Vagina (tissue), 2 donors: ENCODE measurements at regions not wholly inside any gene's neighbourhood (a gene's known extent, or its start where the extent isn't known, plus 50 kb on each side); places are given as distances from the start of the nearest gene placed in this dataset.

Experiments used
- DNase-seq, 2 donors: peaks; one replicate each; pipeline ENCODE4 v3.0.0-alpha.2; 2017; ENCODE audit errors: extremely low spot score in 2 of 2
- H3K27ac ChIP-seq: fragments of 200-600 bp; sonication (generic); one replicate; pipeline ENCODE4 v1.5.1; 2019
- H3K27me3 ChIP-seq: fragments of 200-600 bp; sonication (generic); one replicate; pipeline ENCODE4 v1.5.1; 2019
- H3K36me3 ChIP-seq, 2 donors: fragments of 200-600 bp; sonication (generic); one replicate each; pipeline ENCODE4 v1.5.1; 2017 to 2019
- H3K4me1 ChIP-seq: fragments of 200-600 bp; sonication (generic); one replicate; pipeline ENCODE4 v1.5.1; 2019
- H3K4me3 ChIP-seq, 2 donors: fragments of 200-600 bp; sonication (generic); 1 replicate in 1 of 2; 2 replicates in 1 of 2; pipeline ENCODE4 v1.5.1; 2016 to 2019
- H3K9me3 ChIP-seq: fragments of 200-600 bp; sonication (generic); one replicate; pipeline ENCODE4 v1.5.1; 2019
- POLR2A ChIP-seq, 2 donors: fragments of 450-650 bp; IDR thresholded peaks; one replicate each; pipeline ENCODE4 v1.6.1; 2017; ENCODE audit warnings: antibody characterized with exemption in 2 of 2, mild to moderate bottlenecking in 2 of 2, moderate library complexity in 2 of 2
- POLR2AphosphoS5 ChIP-seq, 2 donors: sonication (generic); formaldehyde crosslinking; IDR thresholded peaks; one replicate each; pipeline ENCODE4 v1.9.0; 2017; ENCODE audit warnings: antibody characterized with exemption in 2 of 2, mild to moderate bottlenecking in 2 of 2, low read depth in 1 of 2; ENCODE audit not compliant: insufficient read depth in 1 of 2
- intact Hi-C: fragments of 100-400 bp; cut with DNase I; formaldehyde crosslinking; loops from one replicate; pipeline ENCODE4 v1.15.1; 2023
- TF ChIP-seq, protein P1 (sequence below), 3 experiments: fragments of 450-650 bp in 2 of 3; fragments of 200-600 bp in 1 of 3; sonication (generic) in 1 of 3; IDR thresholded peaks; one replicate each; pipeline ENCODE4 v1.5.1; 2017 to 2019; ENCODE audit warnings: antibody characterized with exemption in 3 of 3, mild to moderate bottlenecking in 2 of 3, moderate library complexity in 2 of 3

GRCh38 chr20:51176446-51176845 lies 153.5 kb upstream of the KCNG1 start:
- no peaks in the 10 kb centered on the region for H3K9me3 ChIP-seq
- no peak overlapping the region for H3K27ac ChIP-seq
- no peaks in the 10 kb centered on the region for H3K4me1 ChIP-seq
- TF ChIP-seq POLR2AphosphoS5 (IDR thresholded peaks at IDR 0.05; ENCODE audit: insufficient read depth in 1 of 2, low read depth in 1 of 2) (no peak), POLR2A (IDR thresholded peaks at IDR 0.05) (no peak)
- TF ChIP-seq, protein P1, sequence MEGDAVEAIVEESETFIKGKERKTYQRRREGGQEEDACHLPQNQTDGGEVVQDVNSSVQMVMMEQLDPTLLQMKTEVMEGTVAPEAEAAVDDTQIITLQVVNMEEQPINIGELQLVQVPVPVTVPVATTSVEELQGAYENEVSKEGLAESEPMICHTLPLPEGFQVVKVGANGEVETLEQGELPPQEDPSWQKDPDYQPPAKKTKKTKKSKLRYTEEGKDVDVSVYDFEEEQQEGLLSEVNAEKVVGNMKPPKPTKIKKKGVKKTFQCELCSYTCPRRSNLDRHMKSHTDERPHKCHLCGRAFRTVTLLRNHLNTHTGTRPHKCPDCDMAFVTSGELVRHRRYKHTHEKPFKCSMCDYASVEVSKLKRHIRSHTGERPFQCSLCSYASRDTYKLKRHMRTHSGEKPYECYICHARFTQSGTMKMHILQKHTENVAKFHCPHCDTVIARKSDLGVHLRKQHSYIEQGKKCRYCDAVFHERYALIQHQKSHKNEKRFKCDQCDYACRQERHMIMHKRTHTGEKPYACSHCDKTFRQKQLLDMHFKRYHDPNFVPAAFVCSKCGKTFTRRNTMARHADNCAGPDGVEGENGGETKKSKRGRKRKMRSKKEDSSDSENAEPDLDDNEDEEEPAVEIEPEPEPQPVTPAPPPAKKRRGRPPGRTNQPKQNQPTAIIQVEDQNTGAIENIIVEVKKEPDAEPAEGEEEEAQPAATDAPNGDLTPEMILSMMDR (IDR thresholded peaks at IDR 0.05) = no peak
- DNase-seq = no peak
- intact Hi-C loops = no loop called here
- H3K36me3 ChIP-seq = no peaks in the 10 kb centered on the region
- no peaks in the 10 kb centered on the region for H3K27me3 ChIP-seq
- no peak overlapping the region for H3K4me3 ChIP-seq

DNA sequence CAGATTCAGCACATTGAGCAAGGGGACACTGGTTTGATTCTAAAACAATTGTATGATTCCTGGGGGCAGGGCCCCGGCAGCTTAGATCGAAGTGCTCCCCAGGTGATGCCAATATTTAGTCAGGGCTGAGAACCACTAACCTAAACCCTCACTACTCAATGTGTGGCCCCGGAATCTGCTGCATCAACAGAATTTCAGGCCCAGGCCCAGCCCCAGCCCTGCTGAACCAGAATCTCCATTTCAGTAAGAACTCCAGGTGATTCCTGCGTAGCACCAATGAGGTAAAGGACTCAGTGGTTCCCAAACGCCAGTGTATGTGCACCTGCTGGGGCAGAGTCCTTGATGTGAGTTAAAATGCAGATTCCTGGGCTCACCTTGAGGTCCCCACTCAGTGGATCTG lies 152.8 kb upstream of the KCNG1 start:
- intact Hi-C loops = no loop called here
- Histone ChIP-seq H3K4me1 (no peaks in the 10 kb centered on the region), H3K4me3 (no peak overlapping the region), H3K36me3 (no peaks in the 10 kb centered on the region), H3K27me3 (no peaks in the 10 kb centered on the region), H3K27ac (no peak overlapping the region), H3K9me3 (no peaks in the 10 kb centered on the region)
- TF ChIP-seq, protein P1 (IDR thresholded peaks at IDR 0.05) = no peak
- TF ChIP-seq POLR2AphosphoS5 (IDR thresholded peaks at IDR 0.05; ENCODE audit: insufficient read depth in 1 of 2, low read depth in 1 of 2) (no peak), POLR2A (IDR thresholded peaks at IDR 0.05) (no peak)
- no peak for DNase-seq

GRCh38 chr20:51175156-51175555 lies 152.2 kb upstream of the KCNG1 start:
- no peaks in the 10 kb centered on the region for H3K36me3 ChIP-seq
- no peak overlapping the region for H3K27ac ChIP-seq
- no peak for TF ChIP-seq POLR2AphosphoS5 (IDR thresholded peaks at IDR 0.05; ENCODE audit: insufficient read depth in 1 of 2, low read depth in 1 of 2)
- no peak for DNase-seq
- no peaks in the 10 kb centered on the region for H3K9me3 ChIP-seq
- H3K4me3 ChIP-seq = no peak overlapping the region
- intact Hi-C loops = no loop called here
- H3K27me3 ChIP-seq = no peaks in the 10 kb centered on the region
- no peaks in the 10 kb centered on the region for H3K4me1 ChIP-seq

DNA sequence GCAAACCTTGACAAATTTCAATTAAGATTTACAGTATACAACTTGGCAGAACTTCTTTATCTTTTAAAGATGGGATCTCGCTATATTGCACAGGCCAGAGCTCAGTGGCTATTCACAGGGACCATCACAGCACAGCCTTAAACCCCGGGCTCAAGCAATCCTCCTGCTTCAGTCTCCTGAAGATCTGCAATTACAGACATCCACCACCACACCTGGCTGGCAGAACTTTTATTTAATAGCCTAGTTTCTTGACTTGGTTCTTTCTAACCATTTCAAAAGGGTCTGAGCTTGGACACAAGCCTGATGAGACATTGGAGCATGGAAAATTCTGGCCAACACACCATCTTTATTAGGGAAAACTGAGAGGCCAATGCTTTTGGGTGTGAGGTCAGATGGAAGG lies 151.6 kb upstream of the KCNG1 start:
- peak in 1 of 2 donors; percentile 29 for DNase-seq
- H3K27me3 ChIP-seq = no peaks in the 10 kb centered on the region
- H3K4me3 ChIP-seq = no peak overlapping the region
- no peaks in the 10 kb centered on the region for H3K4me1 ChIP-seq
- H3K36me3 ChIP-seq = no peaks in the 10 kb centered on the region
- TF ChIP-seq, protein P1 (IDR thresholded peaks at IDR 0.05) = no peak
- TF ChIP-seq POLR2A (IDR thresholded peaks at IDR 0.05) (no peak), POLR2AphosphoS5 (IDR thresholded peaks at IDR 0.05; ENCODE audit: insufficient read depth in 1 of 2, low read depth in 1 of 2) (no peak)
- H3K9me3 ChIP-seq = no peaks in the 10 kb centered on the region
- H3K27ac ChIP-seq = no peak overlapping the region
- intact Hi-C loops = no loop called here

GRCh38 chr20:51172558-51173428 lies 149.9 kb upstream of the KCNG1 start:
- TF ChIP-seq, protein P1 (IDR thresholded peaks at IDR 0.05) = no peak
- TF ChIP-seq POLR2A (IDR thresholded peaks at IDR 0.05) (no peak), POLR2AphosphoS5 (IDR thresholded peaks at IDR 0.05; ENCODE audit: insufficient read depth in 1 of 2, low read depth in 1 of 2) (no peak)
- H3K27ac ChIP-seq = no peak overlapping the region
- no peaks in the 10 kb centered on the region for H3K36me3 ChIP-seq
- H3K9me3 ChIP-seq = no peaks in the 10 kb centered on the region
- no peaks in the 10 kb centered on the region for H3K27me3 ChIP-seq
- intact Hi-C loops = no loop called here
- peak; percentile 61 to 65 for DNase-seq
- no peak overlapping the region for H3K4me3 ChIP-seq
- no peaks in the 10 kb centered on the region for H3K4me1 ChIP-seq
